PC-9 (cell line): ENCODE measurements at regions not wholly inside any gene's neighbourhood (a gene's known extent, or its start where the extent isn't known, plus 50 kb on each side); places are given as distances from the start of the nearest gene placed in this dataset.

Experiments used
- CTCF ChIP-seq: fragments of 200-600 bp; sonication (generic); conservative IDR thresholded peaks from 2 replicates; pipeline ENCODE4 v1.6.1; 2017; ENCODE audit warnings: mixed run types, antibody characterized with exemption, mild to moderate bottlenecking, moderate library complexity
- EZH2 ChIP-seq: fragments of 200-600 bp; sonication (generic); IDR thresholded peaks from 2 replicates; pipeline ENCODE4 v1.8.0; 2017; ENCODE audit warnings: antibody characterized with exemption, low read depth

- TF ChIP-seq CTCF (no peak), EZH2 (no peak)
Observed at GRCh38 chr22:49613108-49613507, 214.6 kb downstream of the BRD1 start.
